Motor neuron (in vitro differentiated cells): ENCODE measurements at regions not wholly inside any gene's neighbourhood (a gene's known extent, or its start where the extent isn't known, plus 50 kb on each side); places are given as distances from the start of the nearest gene placed in this dataset.
A peak's percentile ranks its signal among the peaks of the same experiment; 100 is the strongest.

Experiments used
- ATAC-seq, 8 experiments: fragments of 200-7000 bp; cut with Tn5 transposase; replicated peaks in 6 of 8; 2 replicates each; pipeline ENCODE4 v1.8.0; 2021; ENCODE audit warnings: mild to moderate bottlenecking in 8 of 8, moderate library complexity in 8 of 8
- H3K27ac ChIP-seq, 2 donors: fragments of 250-450 bp; sonication (Bioruptor Pico); 2 replicates each; pipeline ENCODE4 v1.9.0; 2021; ENCODE audit warnings: antibody characterized with exemption in 2 of 2, mild to moderate bottlenecking in 2 of 2, moderate library complexity in 1 of 2
- H3K4me1 ChIP-seq, 2 donors: fragments of 250-450 bp; sonication (Bioruptor Pico); replicated peaks in 1 of 2; 2 replicates each; pipeline ENCODE4 v1.6.1; 2021; ENCODE audit warnings: antibody characterized with exemption in 2 of 2, mild to moderate bottlenecking in 2 of 2, moderate library complexity in 1 of 2
- H3K4me3 ChIP-seq, 5 donors: fragments of 250-450 bp; sonication (Bioruptor Pico); 2 replicates each; pipeline ENCODE4 v1.9.0; 2021; ENCODE audit warnings: antibody characterized with exemption in 5 of 5, mild to moderate bottlenecking in 5 of 5, moderate library complexity in 4 of 5
- WGBS, 10 experiments: fragments of 450-650 bp; shearing (Covaris generic); methylation state at CpG; one replicate each; pipeline ENCODE4 v1.0.0; 2022; 5-methylcytosine and 5-hydroxymethylcytosine counted together
- in situ Hi-C, 9 experiments: fragments of 400-800 bp; cut with MboI; loops; one replicate each; pipeline ENCODE4 v1.15.0; 2021; ENCODE audit warnings: low sequenced_read_pairs in 9 of 9, low pct_unique_long_range_greater_than_20kb in 2 of 9; ENCODE audit not compliant: unreplicated experiment in 9 of 9

GRCh38 chr2:16798472-16798871 lies 132.8 kb upstream of the CYRIA start:
- ATAC-seq = no peak
- no peaks in the 10 kb centered on the region for H3K4me1 ChIP-seq
- in situ Hi-C loops = loop anchor here in 2 of 9 experiments (25.0 kb wide), 1 partner anchor 514 kb away; no protein-coding TSS in a partner anchor
- H3K27ac ChIP-seq = no peak overlapping the region
- 0 to 71% (median 51%) methylated on average over 1 to 2 of the region's 2 CpGs; no CpG with 5 or more reads in 3 of the 10 experiments for WGBS, 10 experiments
- no peak overlapping the region for H3K4me3 ChIP-seq

DNA sequence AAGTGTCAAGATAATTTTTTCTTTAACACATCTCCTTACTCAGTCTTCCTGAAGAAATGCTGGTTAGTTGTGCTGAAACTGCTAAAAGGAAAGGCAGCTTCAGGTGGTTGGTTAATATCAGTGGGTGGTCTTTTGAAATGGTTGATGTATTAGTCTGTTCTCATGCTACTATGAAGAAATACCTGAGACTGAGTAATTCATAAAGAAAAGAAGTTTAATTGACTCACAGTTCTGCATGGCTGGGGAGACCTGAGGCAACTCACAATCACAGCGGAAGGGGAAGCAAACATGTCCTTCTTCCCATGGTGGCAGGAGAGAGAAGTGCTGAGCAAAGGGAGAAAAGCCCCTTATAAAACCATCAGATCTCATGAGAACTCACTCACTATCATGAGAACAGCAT lies 125.9 kb upstream of the CYRIA start:
- no peak overlapping the region for H3K27ac ChIP-seq
- WGBS, 10 experiments = 29 to 100% (median 92%) methylated on average over 1 of the region's 1 CpG; no CpG with 5 or more reads in 4 of the 10 experiments
- no peak overlapping the region for H3K4me3 ChIP-seq
- no peak for ATAC-seq
- in situ Hi-C loops = loop anchor here in 2 of 9 experiments (25.0 kb wide), 1 partner anchor 521 kb away; no protein-coding TSS in a partner anchor
- H3K4me1 ChIP-seq = no peaks in the 10 kb centered on the region

- Histone ChIP-seq H3K4me3 (no peak overlapping the region), H3K27ac (no peak overlapping the region), H3K4me1 (peaks cover 0 to 8% of the 10 kb centered on the region in 2 donors)
- WGBS, 10 experiments = 0 to 69% (median 31%) methylated on average over 1 to 3 of the region's 3 CpGs; no CpG with 5 or more reads in 4 of the 10 experiments
- in situ Hi-C loops = loop anchor here in 2 of 9 experiments (25.0 kb wide), 1 partner anchor 527 kb away; no protein-coding TSS in a partner anchor
- ATAC-seq = no peak
Measured at GRCh38 chr2:16785149-16785548, 119.5 kb upstream of the CYRIA start.

DNA sequence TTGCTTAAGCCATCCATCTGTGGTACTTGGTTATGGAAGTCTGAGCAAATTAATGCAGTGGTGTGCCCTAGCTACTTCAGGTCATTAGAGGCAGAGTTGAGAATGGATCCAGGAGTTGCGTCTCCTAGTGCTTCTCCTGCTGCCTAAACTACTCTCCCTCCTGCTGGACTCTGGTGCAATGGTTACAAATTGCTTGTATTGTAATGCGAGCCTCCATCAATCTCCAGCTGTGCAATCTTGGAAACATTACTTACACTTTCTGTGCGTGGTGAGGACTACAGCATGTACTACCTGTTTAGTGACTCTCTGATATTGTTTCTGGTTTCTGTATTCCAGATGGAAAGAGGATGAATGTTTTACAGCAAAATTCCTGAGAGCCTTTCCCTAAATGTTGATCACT lies 119.0 kb upstream of the CYRIA start:
- Histone ChIP-seq H3K27ac (no peak overlapping the region), H3K4me3 (no peak overlapping the region), H3K4me1 (peaks cover 0 to 8% of the 10 kb centered on the region in 2 donors)
- no peak for ATAC-seq
- in situ Hi-C loops = loop anchor here in 2 of 9 experiments (25.0 kb wide), 1 partner anchor 528 kb away; no protein-coding TSS in a partner anchor
- 0 to 100% (median 56%) methylated on average over 1 to 3 of the region's 3 CpGs; no CpG with 5 or more reads in 3 of the 10 experiments for WGBS, 10 experiments

- H3K4me1 ChIP-seq = peaks cover 2 to 4% of the 10 kb centered on the region in 2 donors
- H3K4me3 ChIP-seq = no peak overlapping the region
- 34 to 90% (median 55%) methylated on average over 2 to 7 of the region's 10 CpGs for WGBS, 10 experiments
- peak in 3 of 8 experiments; percentile 45 to 61 (median 47) for ATAC-seq
- in situ Hi-C loops = loop anchor here in 6 of 9 experiments (10.0 to 25.0 kb wide), 4 partner anchors 128 to 898 kb away; no protein-coding TSS in a partner anchor
- H3K27ac ChIP-seq = no peak overlapping the region
Measured at GRCh38 chr2:16777123-16777870, 111.7 kb upstream of the CYRIA start.

- H3K27ac ChIP-seq = no peak overlapping the region
- in situ Hi-C loops = loop anchor here in 6 of 9 experiments (10.0 to 25.0 kb wide), 4 partner anchors 129 to 899 kb away; no protein-coding TSS in a partner anchor
- 0 to 100% (median 61%) methylated on average over 1 of the region's 1 CpG; no CpG with 5 or more reads in 4 of the 10 experiments for WGBS, 10 experiments
- H3K4me1 ChIP-seq = peaks cover 2 to 8% of the 10 kb centered on the region in 2 donors
- ATAC-seq = peak in 1 of 8 experiments; percentile 59
- H3K4me3 ChIP-seq = no peak overlapping the region
Measured at GRCh38 chr2:16775899-16776231, 110.2 kb upstream of the CYRIA start.

DNA sequence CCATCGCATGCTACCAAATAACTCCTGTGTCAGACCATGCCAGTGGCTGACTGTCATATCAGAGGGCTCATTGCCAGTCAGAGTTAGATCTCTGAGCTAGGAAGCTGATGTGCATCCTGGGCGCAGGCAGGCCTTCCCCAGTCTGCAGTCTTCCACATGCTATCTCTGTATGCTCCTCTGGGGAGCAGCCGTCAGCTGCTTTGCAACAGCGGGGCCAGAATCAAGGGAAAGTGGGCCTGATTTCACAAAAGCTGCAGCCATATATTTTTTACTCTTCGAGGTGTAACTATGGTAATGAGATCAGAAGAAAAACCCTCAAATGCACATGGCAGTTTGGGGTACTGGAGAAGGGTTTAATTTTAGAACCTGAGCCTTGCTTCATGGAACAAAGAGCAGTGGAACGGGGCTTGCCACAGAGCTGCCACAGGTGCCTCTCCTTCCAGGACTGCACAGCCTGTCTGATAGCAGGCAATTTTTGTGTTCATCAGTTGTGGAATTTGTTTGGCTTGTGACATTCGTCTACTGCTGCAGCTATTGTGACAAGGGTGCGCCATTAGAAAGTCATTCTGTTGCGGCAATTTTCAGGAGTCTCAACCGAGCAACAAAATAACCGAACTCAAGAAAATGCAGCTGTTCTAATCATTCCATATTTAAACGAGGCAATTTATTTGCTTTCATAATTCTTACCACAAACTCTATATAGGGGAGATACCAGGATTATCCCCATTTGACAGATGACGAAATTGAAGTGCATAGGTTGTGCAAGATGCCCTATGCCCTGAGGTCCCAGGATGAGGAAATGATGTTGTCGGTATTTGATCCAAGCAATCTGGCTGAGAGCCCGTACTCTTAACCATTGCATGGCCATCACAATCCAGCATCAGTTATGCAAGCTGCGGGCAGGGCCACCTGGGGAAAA lies 109.6 kb upstream of the CYRIA start:
- in situ Hi-C loops = loop anchor here (10.0 to 25.0 kb wide), 7 partner anchors 130 to 1138 kb away; partner anchors contain the start of gene MYCN (in 1 of the 9)
- Histone ChIP-seq H3K4me3 (no peak overlapping the region), H3K27ac (no peak overlapping the region), H3K4me1 (peaks cover 2 to 8% of the 10 kb centered on the region in 2 donors)
- 53 to 91% (median 74%) methylated on average over 1 to 14 of the region's 16 CpGs for WGBS, 10 experiments
- ATAC-seq = peak in 2 of 8 experiments; percentile 29 to 73

DNA sequence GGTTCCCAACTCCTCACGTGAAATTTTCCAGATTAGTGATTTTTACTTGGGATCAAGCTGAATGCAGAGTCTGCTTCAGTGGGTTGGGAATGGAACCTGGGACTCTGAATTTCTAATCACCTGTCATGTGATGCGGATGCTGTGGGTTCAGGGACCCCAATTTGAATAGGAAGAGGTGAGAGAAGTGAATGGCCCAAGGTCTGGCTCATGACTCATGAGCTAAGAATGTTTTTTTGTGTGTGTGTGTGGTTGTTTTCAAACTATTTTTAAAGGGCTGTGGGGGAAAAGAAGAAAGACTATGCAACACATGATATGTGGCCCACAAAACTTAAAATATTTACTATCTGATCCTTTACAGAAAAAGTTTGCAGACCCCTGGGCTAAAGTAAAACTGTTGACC lies 108.5 kb upstream of the CYRIA start:
- in situ Hi-C loops = loop anchor here in 7 of 9 experiments (10.0 to 25.0 kb wide), 7 partner anchors 131 to 1137 kb away; partner anchors contain the start of gene MYCN (in 1 of the 7)
- Histone ChIP-seq H3K27ac (no peak overlapping the region), H3K4me3 (no peak overlapping the region), H3K4me1 (peaks cover 2 to 15% of the 10 kb centered on the region in 2 donors)
- WGBS, 10 experiments = 17 to 94% (median 82%) methylated on average over 1 to 2 of the region's 2 CpGs; no CpG with 5 or more reads in 2 of the 10 experiments
- ATAC-seq = no peak

- Histone ChIP-seq H3K4me3 (no peak overlapping the region), H3K27ac (no peak overlapping the region), H3K4me1 (peaks cover 2 to 16% of the 10 kb centered on the region in 2 donors)
- ATAC-seq = peak; percentile 70 to 92 (median 86)
- 0 to 44% (median 3%) methylated on average over 2 to 6 of the region's 8 CpGs; no CpG with 5 or more reads in 3 of the 10 experiments for WGBS, 10 experiments
- in situ Hi-C loops = loop anchor here in 7 of 9 experiments (10.0 to 25.0 kb wide), 7 partner anchors 132 to 1136 kb away; partner anchors contain the start of gene MYCN (in 1 of the 7)
Measured at GRCh38 chr2:16773080-16773713, 107.6 kb upstream of the CYRIA start.

- Histone ChIP-seq H3K27ac (no peak overlapping the region), H3K4me1 (peaks cover 0 to 17% of the 10 kb centered on the region in 2 donors), H3K4me3 (no peak overlapping the region)
- WGBS, 10 experiments = 0 to 100% (median 74%) methylated on average over 1 to 3 of the region's 3 CpGs; no CpG with 5 or more reads in 2 of the 10 experiments
- in situ Hi-C loops = loop anchor here in 5 of 9 experiments (10.0 to 25.0 kb wide), 5 partner anchors 544 to 1131 kb away; partner anchors contain the start of gene MYCN (in 1 of the 5)
- peak in 3 of 8 experiments; percentile 16 to 39 (median 34) for ATAC-seq
Measured at GRCh38 chr2:16767789-16768476, 102.3 kb upstream of the CYRIA start.

- H3K4me3 ChIP-seq = no peak overlapping the region
- H3K4me1 ChIP-seq = peaks cover 0 to 13% of the 10 kb centered on the region in 2 donors
- in situ Hi-C loops = loop anchor here in 5 of 9 experiments (10.0 to 25.0 kb wide), 5 partner anchors 547 to 1128 kb away; partner anchors contain the start of gene MYCN (in 1 of the 5)
- WGBS, 10 experiments = 21 to 78% (median 40%) methylated on average over 1 to 7 of the region's 7 CpGs; no CpG with 5 or more reads in 3 of the 10 experiments
- no peak overlapping the region for H3K27ac ChIP-seq
- ATAC-seq = no peak
Measured at GRCh38 chr2:16765356-16765755, 99.7 kb upstream of the CYRIA start.
